OCI-LY7 (cell line): ENCODE measurements at regions not wholly inside any gene's neighbourhood (a gene's known extent, or its start where the extent isn't known, plus 50 kb on each side); places are given as distances from the start of the nearest gene placed in this dataset.

Experiments used
- BruUV-seq: library from RNA; stranded (reverse); fragments of 400-500 nt; replicated peaks from 2 replicates; lab custom pipeline; 2021; lab: Mats Ljungman, UMichigan
- CTCF ChIA-PET: fragments of 300-600 bp; sonication (Branson Sonifier 250); formaldehyde crosslinking; loops from one replicate; lab custom pipeline; 2022; ENCODE audit warnings: antibody characterized with exemption; ENCODE audit not compliant: unreplicated experiment; lab: Charles Lee
- POLR2A ChIA-PET: fragments of 300-600 bp; sonication (Branson Sonifier 250); formaldehyde crosslinking; loops from one replicate; lab custom pipeline; 2022; ENCODE audit warnings: antibody characterized with exemption; lab: Charles Lee
- DNase-seq: peaks from one replicate; pipeline ENCODE4 v3.0.0-alpha.2; 2015; ENCODE audit warnings: low spot score
- H2AFZ ChIP-seq: fragments of 200-600 bp; sonication (generic), shearing (Covaris generic); 2 replicates; pipeline ENCODE4 v1.6.1; 2014; ENCODE audit warnings: mild to moderate bottlenecking, antibody characterized with exemption, low read length, moderate library complexity
- H3K27ac ChIP-seq: fragments of 200-600 bp; sonication (generic); 2 replicates; pipeline ENCODE4 v1.5.1; 2014; ENCODE audit warnings: mixed run types, low read depth, mild to moderate bottlenecking, moderate library complexity, low read length, inconsistent platforms; ENCODE audit not compliant: poor library complexity, severe bottlenecking
- H3K36me3 ChIP-seq: fragments of 200-600 bp; sonication (generic); 2 replicates; pipeline ENCODE4 v1.6.1; 2014; ENCODE audit warnings: mild to moderate bottlenecking, antibody characterized with exemption, low read length, moderate library complexity, mixed read lengths; ENCODE audit not compliant: insufficient read depth
- H3K4me1 ChIP-seq: fragments of 200-600 bp; sonication (generic); 2 replicates; pipeline ENCODE4 v1.5.1; 2014; ENCODE audit warnings: mild to moderate bottlenecking, low read length; ENCODE audit not compliant: insufficient read depth, poor library complexity, severe bottlenecking
- H3K4me2 ChIP-seq: fragments of 200-600 bp; sonication (generic); 2 replicates; pipeline ENCODE4 v1.6.1; 2014; ENCODE audit warnings: mild to moderate bottlenecking, low read length
- H3K4me3 ChIP-seq: fragments of 200-600 bp; sonication (generic); 2 replicates; pipeline ENCODE4 v1.5.1; 2014; ENCODE audit warnings: mild to moderate bottlenecking, low read depth, low read length; ENCODE audit not compliant: poor library complexity, severe bottlenecking
- H3K79me2 ChIP-seq: fragments of 200-600 bp; sonication (generic); 2 replicates; pipeline ENCODE4 v1.6.1; 2016; ENCODE audit warnings: low read depth, mild to moderate bottlenecking, low read length, moderate library complexity, mixed read lengths; ENCODE audit not compliant: insufficient read depth
- H3K9me2 ChIP-seq: fragments of 200-600 bp; sonication (generic); 2 replicates; pipeline ENCODE4 v1.6.1; 2016; ENCODE audit warnings: mild to moderate bottlenecking, low read length, mixed read lengths; ENCODE audit not compliant: insufficient read depth
- H3K9me3 ChIP-seq: fragments of 200-600 bp; sonication (generic); 2 replicates; pipeline ENCODE4 v1.6.1; 2014; ENCODE audit warnings: mild to moderate bottlenecking, mixed run types, low read length, mixed read lengths
- H4K20me1 ChIP-seq: fragments of 200-600 bp; sonication (generic); 2 replicates; pipeline ENCODE4 v1.6.1; 2014; ENCODE audit warnings: mild to moderate bottlenecking, antibody characterized with exemption, low read length, moderate library complexity, mixed read lengths; ENCODE audit not compliant: insufficient read depth
- EZH2phosphoT487 ChIP-seq: fragments of 200-600 bp; sonication (generic); IDR thresholded peaks from 2 replicates; pipeline ENCODE4 v1.6.1; 2018; ENCODE audit warnings: low read depth, borderline replicate concordance, mild to moderate bottlenecking, mixed run types, antibody characterized with exemption, low read length, moderate library complexity, mixed read lengths
- intact Hi-C: fragments of 100-400 bp; cut with micrococcal nuclease; formaldehyde crosslinking; loops from one replicate; pipeline ENCODE4 v1.10.0; 2022; ENCODE audit not compliant: unreplicated experiment
- TF ChIP-seq, protein P1 (sequence below): fragments of 200-600 bp; sonication (generic); conservative IDR thresholded peaks from 2 replicates; pipeline ENCODE4 v1.5.1; 2014; ENCODE audit warnings: mild to moderate bottlenecking, antibody characterized with exemption, low read length, moderate library complexity, mixed read lengths

DNA sequence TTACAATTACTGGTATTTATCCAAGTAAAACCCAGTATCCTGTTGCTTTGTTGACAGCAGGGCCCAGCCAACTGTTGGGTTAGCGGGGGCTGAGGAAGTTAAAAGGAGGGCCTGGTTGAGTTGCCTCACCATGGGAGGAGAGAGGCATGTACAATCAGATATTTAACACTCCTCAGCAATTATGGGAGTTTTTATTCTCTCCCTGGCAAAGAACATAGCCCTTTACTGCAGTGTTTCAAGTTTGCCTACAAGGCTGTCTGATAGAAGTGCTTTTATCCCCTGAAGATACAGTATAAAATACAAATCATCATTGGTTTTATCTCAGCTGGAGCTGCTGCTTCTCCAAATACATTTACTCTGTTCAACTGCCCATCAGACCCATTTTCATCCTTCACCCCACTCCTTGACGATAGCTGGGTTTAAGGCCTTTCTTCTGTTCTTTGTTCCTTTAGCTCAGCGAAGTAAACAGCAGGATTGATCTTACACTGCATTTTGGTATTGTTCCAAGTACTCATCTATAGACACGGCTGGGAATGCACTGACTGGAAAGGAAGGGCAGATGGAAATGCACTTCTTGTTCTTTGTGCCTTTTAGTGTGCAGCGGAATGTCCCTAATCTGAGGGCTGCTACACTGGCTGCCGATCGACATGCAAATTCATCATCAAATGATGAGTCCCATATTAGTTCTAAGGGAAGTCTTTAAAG lies 402.5 kb upstream of the SPRED2 start:
- DNase-seq, result no peak
- Histone ChIP-seq H2AFZ (no peak overlapping the region), H3K79me2 (no peaks in the 10 kb centered on the region), H3K4me3 (no peak overlapping the region), H4K20me1 (no peaks in the 10 kb centered on the region), H3K9me2 (no peaks in the 10 kb centered on the region), H3K36me3 (no peaks in the 10 kb centered on the region), H3K4me1 (no peaks in the 10 kb centered on the region), H3K4me2 (no peak overlapping the region), H3K9me3 (no peaks in the 10 kb centered on the region), H3K27ac (no peak overlapping the region)
- POLR2A ChIA-PET, result no interaction called here
- intact Hi-C loops, result no loop called here
- no peak for TF ChIP-seq EZH2phosphoT487
- BruUV-seq, result no TSS peak
- CTCF ChIA-PET, result no interaction called here

DNA sequence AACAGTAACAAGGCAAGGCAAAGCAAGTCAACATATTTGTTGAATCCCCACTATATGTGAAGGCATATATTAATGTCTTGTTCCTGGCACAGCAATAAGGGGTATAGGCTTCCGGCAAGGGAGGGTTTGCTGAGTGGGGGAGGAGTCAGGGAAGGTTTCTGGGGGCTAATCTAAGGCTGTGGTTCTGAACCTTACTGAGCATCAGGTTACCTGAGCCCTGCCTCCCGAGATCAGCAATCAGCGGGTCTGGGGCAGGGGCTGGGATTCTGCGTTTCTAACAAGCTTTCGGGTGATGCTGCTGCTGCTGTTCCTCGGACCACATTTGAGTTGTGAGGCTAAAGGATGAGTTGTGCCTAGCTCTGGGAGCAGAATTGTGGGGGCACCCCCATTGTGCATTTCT lies 401.7 kb upstream of the SPRED2 start:
- no peaks in the 10 kb centered on the region for H4K20me1 ChIP-seq
- no peaks in the 10 kb centered on the region for H3K9me2 ChIP-seq
- H3K27ac ChIP-seq, result no peak overlapping the region
- no peaks in the 10 kb centered on the region for H3K4me1 ChIP-seq
- no peaks in the 10 kb centered on the region for H3K36me3 ChIP-seq
- DNase-seq, result no peak
- BruUV-seq, result no TSS peak
- no peak overlapping the region for H3K4me3 ChIP-seq
- TF ChIP-seq, protein P1, sequence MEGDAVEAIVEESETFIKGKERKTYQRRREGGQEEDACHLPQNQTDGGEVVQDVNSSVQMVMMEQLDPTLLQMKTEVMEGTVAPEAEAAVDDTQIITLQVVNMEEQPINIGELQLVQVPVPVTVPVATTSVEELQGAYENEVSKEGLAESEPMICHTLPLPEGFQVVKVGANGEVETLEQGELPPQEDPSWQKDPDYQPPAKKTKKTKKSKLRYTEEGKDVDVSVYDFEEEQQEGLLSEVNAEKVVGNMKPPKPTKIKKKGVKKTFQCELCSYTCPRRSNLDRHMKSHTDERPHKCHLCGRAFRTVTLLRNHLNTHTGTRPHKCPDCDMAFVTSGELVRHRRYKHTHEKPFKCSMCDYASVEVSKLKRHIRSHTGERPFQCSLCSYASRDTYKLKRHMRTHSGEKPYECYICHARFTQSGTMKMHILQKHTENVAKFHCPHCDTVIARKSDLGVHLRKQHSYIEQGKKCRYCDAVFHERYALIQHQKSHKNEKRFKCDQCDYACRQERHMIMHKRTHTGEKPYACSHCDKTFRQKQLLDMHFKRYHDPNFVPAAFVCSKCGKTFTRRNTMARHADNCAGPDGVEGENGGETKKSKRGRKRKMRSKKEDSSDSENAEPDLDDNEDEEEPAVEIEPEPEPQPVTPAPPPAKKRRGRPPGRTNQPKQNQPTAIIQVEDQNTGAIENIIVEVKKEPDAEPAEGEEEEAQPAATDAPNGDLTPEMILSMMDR, result no peak
- no peak for TF ChIP-seq EZH2phosphoT487
- H3K9me3 ChIP-seq, result no peaks in the 10 kb centered on the region
- ChIA-PET POLR2A (no interaction called here), CTCF (no interaction called here)
- intact Hi-C loops, result no loop called here
- H2AFZ ChIP-seq, result no peak overlapping the region
- no peaks in the 10 kb centered on the region for H3K79me2 ChIP-seq
- no peak overlapping the region for H3K4me2 ChIP-seq

DNA sequence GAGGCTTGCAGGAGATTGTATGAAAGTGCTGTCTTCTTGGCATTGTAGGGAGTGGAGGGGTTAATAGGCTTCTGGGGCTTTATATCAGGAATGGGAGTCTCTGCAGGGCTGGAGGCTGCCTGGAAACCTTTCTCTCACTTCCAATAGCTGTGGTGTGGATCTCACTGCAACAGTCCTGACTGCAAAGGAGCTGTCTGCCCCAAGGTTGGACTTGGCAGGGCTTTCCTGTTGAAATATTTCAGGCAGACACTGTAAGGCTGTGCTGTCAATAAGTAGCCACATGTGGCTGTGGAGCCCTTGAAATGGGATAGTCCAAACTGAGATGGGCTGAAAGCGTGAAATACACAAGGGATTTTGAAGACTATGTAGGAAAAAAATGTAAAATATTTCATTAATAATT lies 399.1 kb upstream of the SPRED2 start:
- no peak overlapping the region for H3K27ac ChIP-seq
- H3K9me3 ChIP-seq, result no peaks in the 10 kb centered on the region
- H3K36me3 ChIP-seq, result no peaks in the 10 kb centered on the region
- H3K4me3 ChIP-seq, result no peak overlapping the region
- DNase-seq, result no peak
- no peaks in the 10 kb centered on the region for H3K79me2 ChIP-seq
- no peaks in the 10 kb centered on the region for H4K20me1 ChIP-seq
- no TSS peak for BruUV-seq
- intact Hi-C loops, result no loop called here
- no peak overlapping the region for H2AFZ ChIP-seq
- H3K4me2 ChIP-seq, result no peak overlapping the region
- POLR2A ChIA-PET, result no interaction called here
- CTCF ChIA-PET, result no interaction called here
- H3K9me2 ChIP-seq, result no peaks in the 10 kb centered on the region
- no peaks in the 10 kb centered on the region for H3K4me1 ChIP-seq
- no peak for TF ChIP-seq EZH2phosphoT487
- TF ChIP-seq, protein P1, result no peak
